HG02938 (cell line): ENCODE measurements at regions not wholly inside any gene's neighbourhood (a gene's known extent, or its start where the extent isn't known, plus 50 kb on each side); places are given as distances from the start of the nearest gene placed in this dataset.
A peak's percentile ranks its signal among the peaks of the same experiment; 100 is the strongest.

Experiments
- ATAC-seq: cut with Tn5 transposase; IDR thresholded peaks from one replicate; pipeline ENCODE4 v1.9.1; 2021; ENCODE audit warnings: mild to moderate bottlenecking, moderate library complexity; ENCODE audit not compliant: unreplicated experiment

- peak; percentile 27 for ATAC-seq
These were observed 50.5 kb upstream of the ATF3 start for GRCh38 chr1:212557739-212558692.

DNA sequence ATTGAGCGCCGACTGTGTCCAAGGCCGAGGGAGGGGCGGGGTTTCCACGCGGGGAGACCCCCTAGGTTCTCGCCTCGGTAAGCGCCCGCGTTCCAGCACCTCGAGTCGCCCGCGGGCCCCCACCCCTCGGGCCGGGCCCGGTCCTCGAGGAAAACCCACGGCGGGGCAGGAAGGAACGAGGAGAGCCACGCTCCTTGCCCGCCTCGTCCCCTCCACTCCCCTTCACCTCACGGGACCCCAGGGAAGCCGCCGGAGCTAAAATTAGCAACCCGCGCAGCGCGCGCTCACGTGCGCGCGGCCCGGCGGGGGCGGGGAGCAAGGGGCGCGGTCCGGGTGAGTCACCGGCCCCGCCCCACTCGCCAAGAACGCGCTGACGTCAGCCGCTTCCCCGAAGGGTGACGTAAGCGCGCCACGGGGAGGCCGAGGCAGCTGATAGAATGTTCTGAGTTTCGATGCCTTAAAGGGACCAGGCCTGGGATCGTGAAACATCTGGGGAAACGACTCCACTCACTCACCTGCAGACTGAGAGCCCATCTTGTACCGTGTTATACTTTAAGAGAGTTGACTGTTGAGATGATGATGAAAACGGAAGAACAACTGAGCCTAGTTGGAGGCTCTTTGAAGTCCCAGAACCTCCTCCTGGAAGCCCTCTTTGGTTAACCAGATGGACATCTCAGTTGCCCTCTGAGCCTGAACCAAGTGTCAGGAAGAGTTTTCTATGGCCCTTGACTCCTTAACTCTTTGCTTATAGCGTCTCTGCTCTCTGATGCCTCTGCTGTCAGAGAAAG lies 49.7 kb upstream of the ATF3 start:
- peak; percentile 95 for ATAC-seq
